Keratinocyte (primary cell): ENCODE measurements at regions not wholly inside any gene's neighbourhood (a gene's known extent, or its start where the extent isn't known, plus 50 kb on each side); places are given as distances from the start of the nearest gene placed in this dataset.

Source experiments
- CTCF ChIP-seq, 3 experiments: IDR thresholded peaks in 1 of 3; conservative IDR thresholded peaks in 1 of 3; optimal IDR thresholded peaks in 1 of 3; 2 replicates in 2 of 3; 3 replicates in 1 of 3; pipeline versions ENCODE3 to v1.5.1; 2011; ENCODE audit warnings: low read length in 3 of 3, mild to moderate bottlenecking in 3 of 3, moderate library complexity in 2 of 3, control low read depth in 1 of 3, inconsistent platforms in 1 of 3; ENCODE audit not compliant: insufficient read depth in 2 of 3; ENCODE audit errors: extremely low read depth in 1 of 3
- EZH2 ChIP-seq: IDR thresholded peaks from one replicate; pipeline ENCODE4 v1.6.1; 2012; ENCODE audit warnings: inconsistent platforms, mild to moderate bottlenecking, low read length, moderate library complexity

GRCh38 chr7:42351316-42351935, 114.4 kb upstream of the GLI3 start:
- TF ChIP-seq CTCF (optimal IDR thresholded peaks at IDR 0.05 in 1 of 3, IDR thresholded peaks at IDR 0.05 in 1 of 3, conservative IDR thresholded peaks at IDR 0.05 in 1 of 3; ENCODE audit: extremely low read depth in 1 of 3, insufficient read depth in 2 of 3, low read length in 3 of 3) (no peak), EZH2 (no peak)
